CD4-positive, alpha-beta T cell treated with Interleukin-15 for 4 hours (primary cell): ENCODE measurements at regions not wholly inside any gene's neighbourhood (a gene's known extent, or its start where the extent isn't known, plus 50 kb on each side); places are given as distances from the start of the nearest gene placed in this dataset.
"Not testable (repeated sequence)": the region's sequence is repeated elsewhere in the genome, so short reads cannot be mapped to it uniquely, and the experiment has no call there.

Experiments
- DNase-seq: peaks from one replicate; pipeline ENCODE4 v3.0.0-alpha.2; 2020; ENCODE audit warnings: low spot score

DNA sequence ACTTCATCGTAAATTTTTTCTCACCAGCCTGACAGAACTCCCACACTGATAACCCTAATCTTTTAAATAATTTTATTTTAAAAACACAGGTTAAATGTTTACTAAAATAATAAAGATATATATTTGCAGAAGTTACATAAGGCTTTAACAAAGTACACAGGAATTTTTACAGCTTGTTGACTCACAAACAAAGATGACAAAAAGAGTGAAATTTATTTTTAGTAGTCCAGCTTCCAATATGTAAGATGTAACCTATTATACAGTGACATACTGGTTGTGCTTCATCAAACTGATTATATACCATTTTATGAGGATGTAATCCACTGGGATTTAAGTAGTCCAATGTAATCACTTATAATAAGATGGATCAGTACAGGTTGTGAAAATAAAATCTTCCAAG lies 348.9 kb upstream of the SLC39A10 start:
- no peak for DNase-seq

DNA sequence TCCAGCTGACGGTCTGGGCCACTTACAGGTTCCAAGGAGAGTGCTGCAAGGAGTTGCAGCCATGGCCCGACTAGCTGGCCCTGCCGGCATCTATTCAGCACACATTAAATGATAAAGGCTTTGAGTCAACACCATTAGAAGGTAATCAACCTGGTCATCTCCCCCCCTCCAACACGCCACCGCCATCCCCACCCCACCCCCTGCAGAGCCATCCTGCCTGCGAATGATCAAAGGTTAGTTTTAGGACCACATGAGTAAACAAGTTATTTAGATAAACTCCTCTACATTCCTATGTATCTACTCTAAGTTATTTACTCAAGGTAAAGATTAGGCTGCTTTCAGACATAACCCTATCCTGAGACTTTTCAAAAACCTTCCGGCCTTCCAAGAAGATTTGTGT lies 349.3 kb upstream of the SLC39A10 start:
- no peak for DNase-seq

GRCh38 chr2:195304310-195304709 lies 352.7 kb upstream of the SLC39A10 start:
- DNase-seq = no peak

DNA sequence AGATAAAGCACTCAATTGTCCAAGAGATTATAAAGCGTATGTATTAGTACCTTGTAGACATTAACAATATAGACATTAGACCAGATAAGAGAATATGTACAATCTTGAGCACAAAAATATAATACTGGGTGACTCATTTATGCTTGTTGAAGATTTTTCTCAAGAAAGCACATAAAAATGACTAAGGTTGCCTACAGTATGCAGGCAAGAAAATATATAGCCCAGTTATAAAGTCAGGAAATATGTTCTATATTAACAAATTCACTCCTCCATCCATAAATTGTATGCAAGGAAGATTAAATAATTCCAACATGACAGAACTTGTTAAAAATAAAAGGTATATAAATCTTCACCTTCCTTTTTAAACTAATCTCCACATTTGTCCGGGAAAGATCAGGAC lies 356.4 kb upstream of the SLC39A10 start:
- DNase-seq = no peak

DNA sequence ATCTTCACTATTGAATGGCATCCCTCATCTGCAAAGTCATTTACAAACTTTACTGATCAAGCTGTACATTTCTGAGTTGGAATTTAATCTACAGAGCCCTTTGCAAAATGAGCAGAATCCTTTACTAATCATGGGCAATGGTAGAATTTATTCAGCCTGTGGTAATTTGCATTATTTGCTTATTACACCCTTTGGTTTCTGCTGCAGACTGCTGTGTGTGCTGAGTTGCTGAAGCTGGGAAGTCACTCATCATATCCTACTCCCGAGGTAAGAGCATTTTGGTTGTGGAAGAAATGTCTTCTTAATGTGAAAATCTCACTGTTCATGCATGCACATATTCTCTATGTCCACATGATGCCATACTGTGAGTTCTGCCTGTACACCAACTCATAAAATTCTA lies 357.4 kb upstream of the SLC39A10 start:
- DNase-seq = no peak

DNA sequence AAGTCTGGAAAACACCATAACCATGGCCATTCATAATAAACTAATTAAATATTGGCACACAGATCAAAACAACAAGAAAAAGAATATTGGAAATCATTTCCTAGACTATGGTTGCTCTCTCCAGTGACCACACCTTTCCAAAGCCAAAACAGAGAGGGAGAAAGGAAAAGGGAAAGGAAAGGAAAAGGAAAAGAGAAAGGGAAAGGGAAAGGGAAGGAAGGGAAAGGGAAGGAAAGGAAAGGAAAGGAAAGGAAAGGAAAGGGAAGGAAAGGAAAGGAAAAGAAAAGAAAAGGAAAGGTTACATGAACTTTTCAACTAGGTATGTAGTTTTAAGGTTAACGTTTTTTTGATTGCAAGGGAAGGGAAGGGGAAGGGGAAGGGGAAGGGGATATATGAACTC lies 360.5 kb upstream of the SLC39A10 start:
- no peak for DNase-seq

GRCh38 chr2:195289081-195289480 lies 367.9 kb upstream of the SLC39A10 start:
- DNase-seq = no peak

GRCh38 chr2:195279840-195280427 lies 377.1 kb upstream of the SLC39A10 start:
- no peak for DNase-seq

- no peak for DNase-seq
These were observed 386.5 kb upstream of the SLC39A10 start for GRCh38 chr2:195270466-195271039.

DNA sequence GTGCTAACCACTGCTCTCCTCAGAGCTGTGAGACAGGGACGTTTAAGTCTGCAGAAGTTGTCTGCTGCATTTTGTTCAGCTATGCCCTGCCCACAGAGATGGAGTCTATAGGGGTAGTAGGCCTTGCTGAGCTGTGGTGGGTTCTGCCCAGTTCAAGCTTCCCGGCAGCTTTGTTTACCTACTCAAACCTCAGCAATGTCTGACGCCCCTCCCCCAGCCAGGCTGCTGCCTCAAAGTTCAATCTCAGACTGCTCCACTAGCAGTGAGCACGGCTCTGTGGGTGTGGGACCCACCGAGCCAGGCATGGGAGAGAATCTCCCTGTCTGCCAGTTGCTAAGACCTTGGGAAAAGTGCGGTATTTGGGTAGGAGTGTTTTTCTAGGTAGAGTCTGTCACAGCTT lies 387.8 kb upstream of the SLC39A10 start:
- no peak for DNase-seq

- DNase-seq = no peak
These were observed 399.0 kb upstream of the SLC39A10 start for GRCh38 chr2:195257979-195258378.

DNA sequence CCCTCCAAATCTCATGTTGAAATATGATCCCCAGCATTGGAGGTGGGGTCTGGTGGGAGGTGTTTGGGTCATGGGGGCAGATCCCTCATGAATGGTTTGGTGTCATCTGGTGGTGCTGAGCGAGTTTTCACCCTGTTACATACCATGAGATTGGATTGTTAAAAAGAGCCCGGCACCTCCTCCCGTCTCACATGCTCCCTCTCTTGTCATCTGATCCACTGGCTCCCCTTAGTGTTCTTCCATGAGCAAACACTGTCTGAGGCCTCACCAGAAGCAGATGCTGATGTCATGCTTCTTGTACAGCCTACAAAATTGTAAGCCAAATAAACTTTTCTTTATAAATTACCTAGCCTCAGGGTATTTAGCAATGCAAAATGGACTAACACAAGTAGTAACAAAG lies 405.0 kb upstream of the SLC39A10 start:
- DNase-seq = no peak

DNA sequence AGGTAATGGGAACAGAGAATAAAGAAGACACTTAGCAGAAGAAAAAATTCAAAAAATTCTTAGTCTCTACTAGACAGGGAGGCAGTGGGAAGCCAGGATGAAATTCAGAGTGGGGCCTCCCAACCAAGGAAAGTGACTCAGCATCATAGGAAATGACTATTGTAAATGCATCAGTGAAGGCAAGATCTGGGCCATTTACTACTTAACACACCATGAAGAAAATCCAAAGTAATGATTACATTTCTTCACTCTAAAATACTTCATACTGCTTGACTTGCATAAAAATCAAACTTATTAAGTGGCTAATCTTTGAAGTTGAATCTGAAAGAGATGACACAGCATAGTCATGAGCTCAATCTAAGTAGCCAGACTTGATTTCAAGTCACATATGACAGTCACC lies 405.8 kb upstream of the SLC39A10 start:
- no peak for DNase-seq

GRCh38 chr2:195238826-195239225 lies 418.2 kb upstream of the SLC39A10 start:
- no peak for DNase-seq

- no peak for DNase-seq
These were observed 418.6 kb upstream of the SLC39A10 start for GRCh38 chr2:195238379-195238778.

- not testable (repeated sequence) for DNase-seq
These were observed 428.5 kb upstream of the SLC39A10 start for GRCh38 chr2:195228547-195228946.

DNA sequence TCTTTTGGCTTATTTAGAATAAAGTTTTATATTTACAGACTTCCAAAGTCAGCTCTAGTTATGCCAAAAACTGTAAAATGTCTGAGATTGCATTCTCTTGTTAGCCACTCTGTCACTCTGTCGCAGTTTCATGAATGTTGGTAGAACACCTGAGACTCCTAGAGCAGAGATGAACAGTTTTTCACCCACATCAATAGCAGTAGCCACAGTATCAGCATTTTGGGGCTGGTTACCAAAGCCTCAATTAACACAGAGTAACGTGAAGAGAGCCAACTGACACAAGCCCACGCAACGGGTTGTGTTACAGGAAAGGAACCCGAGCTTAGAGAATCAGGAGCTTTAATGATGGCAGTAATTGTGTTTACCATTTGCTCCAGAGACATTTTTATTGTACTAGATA lies 443.0 kb upstream of the SLC39A10 start:
- no peak for DNase-seq

- DNase-seq = no peak
These were observed 444.4 kb upstream of the SLC39A10 start for GRCh38 chr2:195212586-195212985.

DNA sequence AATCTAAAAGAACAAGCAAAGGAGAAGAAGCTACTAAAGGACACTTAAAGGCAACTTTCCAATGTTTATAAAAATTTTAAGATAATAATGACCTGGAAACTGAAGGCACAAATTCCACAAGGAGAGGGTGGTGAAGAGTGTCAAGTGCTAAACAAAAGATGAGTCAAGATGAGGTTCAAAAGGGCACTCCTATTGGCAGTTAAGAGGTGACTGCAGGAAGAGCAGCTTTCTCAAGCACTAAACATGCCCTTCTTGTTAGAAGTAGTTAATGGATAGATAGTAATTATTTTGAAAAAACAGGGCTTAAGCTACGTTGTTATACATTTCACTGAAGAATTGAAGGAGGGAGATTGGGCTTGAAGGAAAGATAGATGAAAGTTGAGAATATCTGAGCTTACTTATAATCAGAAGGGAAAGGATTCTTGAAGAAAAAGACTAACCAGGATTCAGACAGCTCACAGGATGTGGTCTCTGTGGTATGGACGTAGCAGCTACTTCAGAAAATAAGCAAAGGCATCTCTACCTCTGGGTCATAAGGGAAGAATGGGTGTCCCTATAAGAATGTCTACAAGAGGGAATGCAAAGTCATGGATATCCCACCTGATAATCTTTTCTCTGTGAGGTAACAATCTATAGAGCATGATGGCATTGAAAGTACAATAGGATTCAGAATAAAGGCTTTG lies 454.7 kb upstream of the SLC39A10 start:
- DNase-seq = peak; percentile 2

GRCh38 chr2:195199864-195200263 lies 457.2 kb upstream of the SLC39A10 start:
- no peak for DNase-seq

GRCh38 chr2:195181059-195181705 lies 475.8 kb upstream of the SLC39A10 start:
- no peak for DNase-seq

- no peak for DNase-seq
These were observed 488.7 kb upstream of the SLC39A10 start for GRCh38 chr2:195168369-195168768.

DNA sequence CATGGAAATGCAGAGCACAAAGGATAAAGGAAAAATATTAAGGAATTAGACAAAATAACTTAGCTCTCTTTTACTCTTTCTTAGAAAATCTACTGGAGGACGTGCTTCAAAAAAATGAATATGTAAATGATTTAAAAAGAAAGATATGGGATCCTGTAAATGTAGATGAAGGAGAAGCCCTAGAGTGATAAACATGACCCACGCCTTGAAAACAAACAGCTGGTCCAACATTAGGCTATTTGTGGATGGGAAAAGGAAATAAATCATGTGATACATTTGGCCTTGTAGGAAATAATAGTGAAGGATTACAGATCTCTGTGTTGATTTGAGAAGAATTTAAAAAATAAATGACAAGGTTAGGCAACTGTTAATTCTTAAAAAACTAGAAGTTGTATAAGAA lies 492.1 kb upstream of the SLC39A10 start:
- no peak for DNase-seq
